Spleen (tissue), 7 donors: ENCODE measurements at regions not wholly inside any gene's neighbourhood (a gene's known extent, or its start where the extent isn't known, plus 50 kb on each side); places are given as distances from the start of the nearest gene placed in this dataset.

ENCODE experiments used
- POLR2A ChIP-seq, 3 donors: fragments of 450-650 bp; IDR thresholded peaks; one replicate each; pipeline ENCODE4 v1.5.1; 2017; ENCODE audit warnings: antibody characterized with exemption in 3 of 3, mild to moderate bottlenecking in 1 of 3
- POLR2AphosphoS5 ChIP-seq, 3 donors: sonication (generic); formaldehyde crosslinking; IDR thresholded peaks; one replicate each; pipeline ENCODE4 v1.5.1; 2017; ENCODE audit warnings: antibody characterized with exemption in 3 of 3
- TF ChIP-seq, protein P1 (sequence below), 11 experiments: fragments of 200-600 bp in 7 of 11; fragments of 450-650 bp in 4 of 11; sonication (generic) in 4 of 11; IDR thresholded peaks in 8 of 11; conservative IDR thresholded peaks in 3 of 11; 1 replicate in 7 of 11; 2 replicates in 4 of 11; pipeline versions ENCODE4 v1.4.0 to v1.8.0; 2016 to 2021; ENCODE audit warnings: antibody characterized with exemption in 11 of 11, inconsistent platforms in 4 of 11, mild to moderate bottlenecking in 1 of 11
- donor health status: DM: no; HTN: no; CAD: no; lungs with moderate emphysema.
- donor health status: DM: no; HTN: no; CAD: no.
- donor health status: DM: no; HTN: no; CAD: no.

DNA sequence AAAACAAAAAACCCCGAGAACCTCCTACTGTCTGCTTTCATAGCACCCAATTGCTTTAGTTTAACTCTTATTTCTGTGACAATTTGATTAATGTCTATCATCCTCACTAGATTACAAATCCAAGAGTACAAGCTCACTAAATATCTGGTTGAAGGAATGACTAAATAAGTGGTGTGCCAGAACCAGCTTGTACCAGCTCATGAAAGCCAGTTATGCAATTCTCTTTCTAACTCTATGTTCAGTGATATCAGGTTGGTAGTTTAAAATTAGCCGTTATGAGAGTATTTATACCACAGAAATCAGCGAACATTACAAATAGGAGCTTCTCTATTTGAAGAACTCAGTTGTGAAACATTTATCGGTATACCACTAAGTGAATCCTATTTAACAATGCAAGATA lies 137.2 kb upstream of the MITF start:
- TF ChIP-seq, protein P1, sequence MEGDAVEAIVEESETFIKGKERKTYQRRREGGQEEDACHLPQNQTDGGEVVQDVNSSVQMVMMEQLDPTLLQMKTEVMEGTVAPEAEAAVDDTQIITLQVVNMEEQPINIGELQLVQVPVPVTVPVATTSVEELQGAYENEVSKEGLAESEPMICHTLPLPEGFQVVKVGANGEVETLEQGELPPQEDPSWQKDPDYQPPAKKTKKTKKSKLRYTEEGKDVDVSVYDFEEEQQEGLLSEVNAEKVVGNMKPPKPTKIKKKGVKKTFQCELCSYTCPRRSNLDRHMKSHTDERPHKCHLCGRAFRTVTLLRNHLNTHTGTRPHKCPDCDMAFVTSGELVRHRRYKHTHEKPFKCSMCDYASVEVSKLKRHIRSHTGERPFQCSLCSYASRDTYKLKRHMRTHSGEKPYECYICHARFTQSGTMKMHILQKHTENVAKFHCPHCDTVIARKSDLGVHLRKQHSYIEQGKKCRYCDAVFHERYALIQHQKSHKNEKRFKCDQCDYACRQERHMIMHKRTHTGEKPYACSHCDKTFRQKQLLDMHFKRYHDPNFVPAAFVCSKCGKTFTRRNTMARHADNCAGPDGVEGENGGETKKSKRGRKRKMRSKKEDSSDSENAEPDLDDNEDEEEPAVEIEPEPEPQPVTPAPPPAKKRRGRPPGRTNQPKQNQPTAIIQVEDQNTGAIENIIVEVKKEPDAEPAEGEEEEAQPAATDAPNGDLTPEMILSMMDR (IDR thresholded peaks at IDR 0.05 in 8 of 11, conservative IDR thresholded peaks at IDR 0.05 in 3 of 11), result no peak
- TF ChIP-seq POLR2AphosphoS5 (IDR thresholded peaks at IDR 0.05) (no peak), POLR2A (IDR thresholded peaks at IDR 0.05) (no peak)
